Central memory CD4-positive, alpha-beta T cell (primary cell): ENCODE measurements at regions not wholly inside any gene's neighbourhood (a gene's known extent, or its start where the extent isn't known, plus 50 kb on each side); places are given as distances from the start of the nearest gene placed in this dataset.
"Not testable (repeated sequence)": the region's sequence is repeated elsewhere in the genome, so short reads cannot be mapped to it uniquely, and the experiment has no call there.

Source experiments
- DNase-seq: peaks from one replicate; pipeline ENCODE4 v3.0.0; 2022

DNA sequence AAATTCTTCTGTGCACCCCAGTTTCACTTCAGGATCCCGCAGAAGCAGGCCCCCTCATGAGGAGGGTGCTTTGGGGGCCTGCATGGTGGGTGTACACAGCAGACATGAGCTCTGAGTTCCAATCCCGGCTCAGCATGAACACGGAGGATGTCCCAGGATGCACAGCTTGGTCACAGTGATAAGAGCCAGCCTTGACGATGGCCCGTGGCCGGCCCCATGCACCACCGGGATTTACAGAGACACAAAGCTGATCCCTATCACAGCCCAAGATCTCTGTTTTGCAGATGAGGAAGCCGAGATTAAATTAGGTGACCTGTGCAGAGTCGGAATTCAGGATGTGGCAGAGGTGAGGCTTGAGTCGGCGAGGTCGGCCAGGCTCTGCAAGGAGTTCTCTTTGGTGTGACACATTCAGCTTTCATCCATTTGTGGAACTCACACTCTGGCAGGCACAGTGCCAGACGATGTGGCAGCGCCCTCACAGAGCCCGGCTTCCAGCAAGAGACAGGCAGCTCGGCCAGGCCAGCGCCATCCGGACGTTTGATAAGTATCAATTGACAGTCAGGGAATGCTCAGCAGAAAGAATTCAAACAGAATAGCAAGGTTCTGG lies 456.3 kb upstream of the MYT1L start:
- DNase-seq: no peak

DNA sequence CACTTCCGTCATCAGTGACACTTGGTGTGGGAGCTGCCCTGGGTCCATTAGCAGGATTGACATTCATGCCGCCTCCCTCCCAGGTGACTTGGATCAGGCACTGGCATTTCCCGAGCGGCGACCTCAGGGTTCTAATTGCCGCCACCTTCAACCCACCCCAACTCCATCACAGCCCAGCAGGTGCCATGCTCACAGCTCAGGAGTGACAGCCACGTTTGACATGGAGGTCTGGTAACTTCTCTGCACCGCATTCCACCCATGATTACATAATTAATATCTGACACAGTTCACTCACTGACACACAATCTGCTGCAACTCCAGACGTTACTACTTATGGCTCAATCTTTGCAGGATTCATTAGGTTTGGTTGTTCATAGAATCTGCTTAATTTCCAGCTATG lies 450.9 kb upstream of the MYT1L start:
- DNase-seq: no peak

DNA sequence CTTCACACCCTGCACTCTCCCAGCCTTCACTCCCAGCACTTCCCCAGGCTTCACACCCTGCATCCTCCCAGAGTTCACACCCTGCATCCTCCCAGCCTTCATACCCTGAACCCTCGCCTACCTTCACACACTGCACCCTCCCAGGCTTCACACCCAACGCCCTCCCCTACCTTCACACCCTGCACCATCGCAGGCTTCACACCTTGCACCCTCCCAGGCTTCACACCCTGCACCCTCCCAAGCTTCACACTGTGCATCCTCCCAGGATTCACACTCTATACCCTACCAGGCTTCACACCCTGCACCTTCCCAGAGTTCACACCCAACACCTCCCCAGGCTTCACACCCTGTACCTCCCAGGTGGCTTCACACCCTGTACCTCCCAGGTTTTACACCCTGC lies 448.7 kb upstream of the MYT1L start:
- no peak for DNase-seq

DNA sequence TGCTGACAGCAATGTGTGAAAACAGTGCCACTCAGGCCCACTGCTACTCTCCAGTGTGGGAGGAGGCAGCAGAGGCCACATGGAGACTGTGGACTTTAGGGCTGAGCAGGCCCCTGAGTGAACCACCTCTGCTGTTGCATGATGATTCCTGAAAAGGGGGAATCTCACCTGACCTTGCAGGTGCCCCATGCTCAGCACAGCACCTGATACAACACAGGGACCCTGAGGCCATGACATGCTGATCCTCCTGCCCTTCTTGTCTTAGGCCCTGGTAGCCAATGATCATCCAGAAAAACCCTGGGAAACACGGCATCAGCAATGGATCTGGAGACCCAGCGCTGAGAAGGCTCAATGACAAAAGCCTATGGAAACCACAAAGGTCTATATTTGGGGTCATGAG lies 446.8 kb upstream of the MYT1L start:
- DNase-seq: no peak

DNA sequence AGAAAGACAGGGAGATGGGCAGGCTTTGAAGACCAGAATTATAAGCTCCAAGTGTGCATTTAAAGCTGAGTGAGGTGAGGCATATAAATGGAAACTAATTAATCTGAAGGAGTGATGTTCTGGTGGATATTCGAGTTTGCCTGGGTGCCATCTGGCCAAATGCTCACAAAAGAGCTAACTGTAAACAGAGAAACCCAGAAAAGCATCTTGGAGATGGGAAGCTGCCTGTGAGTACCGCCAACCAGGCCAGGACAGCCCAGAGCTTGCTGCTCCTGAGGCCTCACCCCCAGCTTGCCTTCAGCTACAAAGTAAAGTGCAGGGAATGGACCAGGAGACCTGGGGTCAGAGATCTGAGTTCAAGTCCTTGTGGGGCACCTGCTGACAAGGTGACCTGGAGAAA lies 446.1 kb upstream of the MYT1L start:
- DNase-seq: no peak

DNA sequence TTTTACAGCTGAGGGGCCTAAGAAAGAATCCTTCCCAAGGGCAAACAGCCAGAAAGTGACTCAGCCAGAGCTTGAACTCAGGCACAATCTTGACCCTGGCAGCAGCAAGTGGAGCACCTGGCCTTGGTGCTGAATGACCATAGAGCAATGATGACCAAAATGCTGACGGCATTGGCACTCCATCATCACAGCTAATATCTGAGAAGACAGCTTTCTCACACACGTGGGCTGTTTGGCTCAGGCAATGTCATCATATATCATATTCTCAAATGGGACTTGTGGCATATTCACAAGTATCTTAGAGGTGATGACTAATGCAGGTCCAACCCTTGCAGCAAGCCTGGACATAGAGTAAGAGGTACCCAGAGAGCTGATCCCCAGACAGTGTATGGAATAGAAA lies 443.9 kb upstream of the MYT1L start:
- DNase-seq: no peak

DNA sequence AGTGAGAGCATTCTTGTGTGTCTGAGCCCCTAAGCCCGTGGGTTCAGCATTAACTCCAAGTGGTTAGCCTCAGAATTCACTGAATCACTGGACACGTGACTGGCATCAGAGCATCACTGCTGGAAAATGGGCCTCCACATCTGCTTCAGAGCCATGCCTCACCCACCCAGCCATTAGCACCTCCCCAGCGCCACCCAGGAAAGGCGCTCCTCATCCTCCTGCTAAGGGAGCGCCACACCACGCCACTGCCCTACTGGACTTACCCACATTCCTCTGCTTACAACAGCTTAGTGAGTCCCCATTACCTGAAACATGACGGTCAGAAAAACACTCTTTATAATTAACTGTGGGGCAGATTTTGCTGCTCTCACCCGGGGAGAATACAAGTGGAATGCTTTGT lies 442.6 kb upstream of the MYT1L start:
- DNase-seq: no peak

DNA sequence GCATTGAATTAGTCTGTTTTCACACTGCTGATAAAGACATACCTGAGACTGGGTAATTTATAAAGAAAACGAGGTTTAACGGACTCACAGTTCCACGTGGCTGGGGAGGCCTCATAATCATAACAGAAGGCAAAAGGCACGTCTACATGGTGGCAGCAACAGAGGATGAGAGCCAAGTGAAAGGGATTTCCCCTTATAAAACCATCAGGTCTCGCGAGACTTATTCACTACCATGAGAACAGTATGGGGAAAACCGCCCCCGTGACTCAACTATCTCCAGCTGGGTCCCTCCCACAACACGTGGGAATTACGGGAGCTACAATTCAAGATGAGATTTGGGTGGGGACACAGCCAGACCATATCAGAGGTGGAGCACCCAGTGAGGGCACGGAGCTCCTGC lies 442.0 kb upstream of the MYT1L start:
- not testable (repeated sequence) for DNase-seq

DNA sequence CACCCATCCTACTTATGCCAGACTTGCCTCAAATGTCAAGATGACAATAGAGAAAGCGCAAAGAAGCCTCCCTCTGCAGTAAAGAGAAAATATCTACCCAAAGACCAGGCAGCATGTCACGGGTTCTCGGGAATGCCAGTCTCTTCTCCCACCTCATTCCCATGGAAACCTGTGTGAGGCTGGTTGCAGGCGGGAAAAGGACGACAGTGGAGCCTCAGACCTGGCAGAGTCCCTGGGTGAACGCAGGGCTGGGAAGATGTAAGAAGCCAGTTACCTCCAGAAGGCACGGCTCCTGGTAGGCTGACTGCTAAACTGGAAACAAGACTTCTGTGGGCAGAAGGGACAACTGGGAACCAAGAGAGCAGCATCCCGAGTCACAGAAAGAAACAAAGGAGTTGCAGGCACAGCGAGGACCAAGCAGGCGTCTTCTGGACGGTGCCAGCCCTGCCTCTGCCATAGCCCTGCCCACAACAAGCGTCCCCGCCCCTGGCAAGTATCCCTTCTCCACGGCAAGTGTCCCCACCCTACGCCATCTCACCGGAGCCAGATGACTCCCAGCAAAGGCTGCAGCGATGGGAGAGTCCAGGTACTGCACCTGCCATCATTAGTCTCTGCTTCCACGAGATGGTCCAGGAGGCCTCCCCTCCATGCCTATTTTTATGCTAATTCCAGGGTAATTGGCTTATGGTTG lies 440.8 kb upstream of the MYT1L start:
- no peak for DNase-seq

DNA sequence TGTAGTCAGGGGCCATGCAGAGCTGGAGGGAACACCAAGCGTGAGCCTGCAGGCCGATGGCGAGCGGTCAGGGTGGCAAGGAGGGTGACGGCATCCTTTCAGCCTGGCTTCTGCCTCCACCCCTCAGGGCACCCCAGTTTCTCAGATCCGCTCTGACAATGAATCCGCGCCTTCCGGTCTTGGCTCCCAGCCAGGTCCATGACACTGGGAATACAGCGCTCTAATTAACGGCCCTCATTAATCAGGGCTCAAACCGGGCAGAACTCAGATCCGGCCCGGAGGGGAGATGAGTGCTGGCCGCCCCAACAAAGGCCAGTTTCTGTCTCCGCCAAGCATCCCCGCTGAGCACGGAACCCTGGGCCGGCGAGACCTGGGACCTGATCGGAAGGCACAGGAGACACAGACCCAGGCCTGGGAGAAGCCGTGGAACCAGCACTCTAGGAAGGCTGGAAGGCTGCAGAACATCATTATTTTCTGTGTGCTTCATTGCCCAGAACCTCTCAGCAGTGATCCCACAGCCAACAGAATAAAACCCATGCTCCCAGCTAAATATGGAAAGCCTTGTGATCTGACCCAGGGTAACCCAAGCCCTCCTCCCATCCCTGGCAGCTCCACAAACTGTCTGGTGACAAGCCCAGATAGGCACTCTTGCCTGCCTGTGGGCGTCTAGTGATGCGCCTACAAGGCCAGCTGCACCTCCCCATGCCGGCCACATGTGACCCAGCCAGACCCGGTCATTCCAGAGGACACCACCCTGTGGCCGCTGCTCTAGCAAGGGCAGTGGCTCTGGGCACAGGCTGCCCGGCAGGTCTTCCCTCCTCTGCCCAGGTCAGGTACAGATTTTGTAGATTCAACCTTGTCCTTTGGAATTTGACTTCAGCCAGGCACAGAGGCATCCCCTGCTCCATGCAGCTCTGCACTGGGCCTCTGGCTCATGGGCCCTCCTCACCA lies 438.7 kb upstream of the MYT1L start:
- DNase-seq: no peak

DNA sequence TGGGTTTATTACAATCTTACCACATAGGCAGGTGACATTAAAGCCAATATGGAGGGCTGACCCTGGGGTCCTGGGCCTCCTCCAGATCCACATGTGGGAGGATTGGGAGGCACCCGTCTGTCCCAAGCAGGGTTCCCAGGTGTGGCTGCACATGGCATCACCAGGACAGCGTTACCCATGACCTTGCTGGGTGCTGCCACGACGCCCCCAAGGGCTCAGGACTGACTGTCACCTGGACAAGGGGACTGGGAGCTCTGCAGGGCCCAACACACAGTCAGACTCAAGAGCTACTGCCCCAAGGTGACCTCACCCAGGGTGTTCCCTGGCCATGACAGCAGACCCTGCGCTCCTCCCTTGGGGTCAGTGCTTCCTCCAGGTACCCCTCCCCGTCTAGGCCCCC lies 437.4 kb upstream of the MYT1L start:
- no peak for DNase-seq

DNA sequence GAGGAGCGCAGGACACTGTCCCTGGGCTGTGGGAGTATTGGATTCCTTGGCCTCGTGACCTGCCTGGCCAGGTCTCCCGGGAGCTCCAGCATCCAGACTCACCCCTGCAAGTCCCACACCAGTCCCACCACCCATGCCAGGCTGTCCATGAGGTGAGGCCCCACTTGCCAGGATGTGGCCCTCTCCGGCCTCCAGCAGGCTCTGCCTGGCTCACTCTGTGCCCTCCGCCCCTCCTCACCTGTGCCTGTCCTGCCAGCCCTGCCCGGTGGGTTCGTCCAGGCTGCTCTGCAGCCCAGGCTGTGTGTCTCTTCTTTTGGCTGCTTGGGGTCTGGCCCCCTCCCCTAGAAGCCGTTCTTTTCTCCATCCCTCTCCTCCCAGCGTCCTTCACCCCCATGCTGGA lies 436.8 kb upstream of the MYT1L start:
- DNase-seq: no peak

DNA sequence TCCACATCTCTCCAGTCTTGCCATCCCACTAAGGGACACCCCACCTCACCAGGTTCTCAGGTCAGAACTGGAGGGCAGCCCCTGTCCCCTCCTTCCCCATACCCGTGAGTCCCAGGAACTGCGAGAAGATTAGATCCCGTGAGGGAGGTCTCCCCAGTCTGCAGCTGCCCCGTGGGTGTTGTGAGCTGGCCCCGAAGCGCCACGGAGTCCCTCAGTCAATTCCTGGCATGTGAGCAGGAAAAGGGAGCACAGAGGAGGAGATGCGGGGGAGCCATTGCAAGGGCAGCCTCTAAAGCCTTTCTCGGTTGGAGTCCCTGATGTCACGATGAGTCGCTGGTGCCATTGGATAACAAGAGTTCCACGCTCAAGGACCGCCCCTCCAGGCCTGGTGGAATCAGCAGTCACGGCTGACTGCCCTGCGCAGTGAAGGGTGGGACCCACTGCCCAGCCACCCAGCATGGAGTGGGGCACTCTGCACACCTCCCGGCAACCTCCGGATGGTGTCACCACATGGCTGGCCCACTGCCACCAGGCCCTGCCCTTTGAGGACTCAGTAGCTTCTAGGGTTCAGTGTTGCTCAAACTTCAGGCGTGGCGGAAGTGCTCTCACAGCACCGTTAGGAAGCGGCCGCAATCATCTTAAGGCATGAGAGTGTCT lies 434.9 kb upstream of the MYT1L start:
- DNase-seq: no peak

DNA sequence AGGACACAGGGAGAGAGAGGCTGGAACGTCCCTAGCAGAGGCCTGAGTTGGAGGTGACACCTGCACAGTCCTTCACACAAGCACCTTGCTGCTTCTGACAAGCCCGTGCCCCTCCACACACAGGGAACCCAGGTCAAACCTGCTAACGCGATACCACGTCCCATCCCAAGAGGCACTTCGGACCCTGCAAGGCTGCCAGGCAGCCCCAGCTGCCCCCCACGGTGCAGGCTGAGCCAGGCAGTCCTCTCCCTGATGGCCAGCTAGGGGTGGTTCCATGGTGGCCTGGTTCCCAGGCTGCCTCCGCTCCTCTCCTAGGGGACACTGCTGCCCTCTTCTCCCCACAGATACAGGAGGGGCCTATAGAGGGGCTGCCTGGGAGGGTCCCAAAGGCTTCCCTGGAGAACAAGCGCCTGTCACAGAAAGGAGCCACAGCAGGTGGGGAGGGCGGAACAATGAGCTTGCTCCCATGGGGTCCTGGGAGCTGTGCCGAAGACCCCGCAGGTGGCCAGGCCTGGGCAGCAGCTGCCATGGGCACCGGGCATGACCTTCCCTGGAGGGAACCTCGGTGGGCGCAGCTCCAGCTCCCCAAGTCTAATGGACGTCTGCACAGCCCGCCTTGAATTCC lies 434.2 kb upstream of the MYT1L start:
- no peak for DNase-seq

DNA sequence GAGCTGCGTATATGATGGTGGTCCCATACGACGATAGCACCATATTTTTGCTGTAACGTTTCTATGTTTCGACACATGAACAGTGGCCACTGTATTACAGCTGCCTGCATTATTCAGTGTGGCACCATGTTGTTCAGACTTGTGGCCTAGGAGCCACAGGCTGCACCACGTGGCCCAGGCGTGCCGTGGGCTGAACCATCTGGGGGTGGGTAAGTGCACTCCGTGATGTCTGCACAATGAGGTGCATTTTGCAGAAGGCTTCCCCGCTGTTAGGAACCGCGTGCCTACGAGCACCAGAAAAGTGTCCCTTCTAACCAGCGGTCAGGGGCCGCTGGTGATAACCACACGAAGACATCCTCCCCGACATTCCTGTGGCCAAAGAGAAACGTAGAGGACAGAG lies 433.7 kb upstream of the MYT1L start:
- DNase-seq: no peak

DNA sequence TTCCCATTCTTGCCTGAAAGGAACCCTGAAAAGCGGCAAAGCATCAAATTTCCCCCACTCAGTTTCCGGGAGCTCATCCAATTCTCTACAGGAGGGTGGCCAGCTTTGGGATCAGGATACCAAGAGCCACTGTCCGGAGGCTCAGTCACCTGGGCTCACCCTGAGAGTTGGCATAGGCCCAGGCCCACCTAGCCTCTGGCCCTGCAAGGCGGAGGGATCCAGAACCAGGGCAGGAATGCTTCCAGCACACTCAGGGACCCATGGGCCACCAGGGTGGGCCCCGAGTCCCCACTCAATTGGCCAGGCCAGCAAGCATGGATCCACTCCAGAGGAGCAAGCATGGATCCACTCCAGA lies 432.9 kb upstream of the MYT1L start:
- no peak for DNase-seq

DNA sequence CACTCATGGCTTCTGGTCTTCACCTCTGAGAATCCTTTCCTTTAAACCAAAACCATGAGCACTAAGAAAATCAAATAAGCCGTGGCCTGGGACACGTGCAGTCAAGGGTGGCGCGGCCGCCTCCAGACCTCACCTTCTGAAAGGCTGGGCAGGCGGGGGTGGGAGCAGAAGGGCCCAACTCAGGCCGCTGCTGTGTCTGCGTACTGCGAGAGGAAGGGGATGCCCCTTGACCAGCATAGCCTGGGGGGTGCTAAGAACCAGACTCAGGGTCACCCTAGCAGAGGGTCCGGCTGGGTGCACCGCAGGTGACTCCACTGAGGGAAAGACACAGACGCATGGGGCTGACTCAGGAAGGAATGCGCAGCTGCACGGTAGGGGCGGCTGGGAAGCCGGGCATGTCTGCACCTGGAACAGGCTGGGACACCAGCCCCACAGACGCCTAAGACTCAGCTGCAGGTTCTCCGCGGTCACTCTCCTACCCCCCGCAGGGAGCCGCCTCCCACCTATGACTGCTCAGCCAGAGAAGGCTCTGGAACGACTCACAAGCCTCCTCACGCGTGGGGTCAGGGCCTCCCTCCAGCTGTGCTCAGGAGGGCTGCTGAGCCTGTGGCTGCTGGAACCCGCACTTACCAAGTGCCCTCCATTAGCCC lies 432.4 kb upstream of the MYT1L start:
- no peak for DNase-seq

DNA sequence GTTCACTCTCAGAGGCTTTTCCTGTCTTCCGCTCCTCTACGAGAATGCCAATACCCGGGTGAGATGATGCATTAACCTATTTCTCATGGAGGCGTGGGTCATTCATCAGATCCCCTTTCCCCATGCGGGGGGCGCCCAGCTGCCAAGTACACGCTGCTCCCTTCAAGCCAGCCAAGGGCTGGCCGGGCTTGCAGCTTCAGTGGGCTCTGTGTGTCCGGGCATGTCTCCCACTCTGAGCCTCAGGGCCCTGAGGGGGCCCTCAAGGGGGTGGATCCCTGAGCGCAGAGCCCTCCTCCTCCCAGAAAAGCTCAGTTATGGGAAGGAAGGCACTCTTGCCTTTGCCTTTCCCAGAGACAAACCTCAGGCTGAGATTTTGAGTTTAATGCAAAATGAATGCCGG lies 431.8 kb upstream of the MYT1L start:
- DNase-seq: no peak

DNA sequence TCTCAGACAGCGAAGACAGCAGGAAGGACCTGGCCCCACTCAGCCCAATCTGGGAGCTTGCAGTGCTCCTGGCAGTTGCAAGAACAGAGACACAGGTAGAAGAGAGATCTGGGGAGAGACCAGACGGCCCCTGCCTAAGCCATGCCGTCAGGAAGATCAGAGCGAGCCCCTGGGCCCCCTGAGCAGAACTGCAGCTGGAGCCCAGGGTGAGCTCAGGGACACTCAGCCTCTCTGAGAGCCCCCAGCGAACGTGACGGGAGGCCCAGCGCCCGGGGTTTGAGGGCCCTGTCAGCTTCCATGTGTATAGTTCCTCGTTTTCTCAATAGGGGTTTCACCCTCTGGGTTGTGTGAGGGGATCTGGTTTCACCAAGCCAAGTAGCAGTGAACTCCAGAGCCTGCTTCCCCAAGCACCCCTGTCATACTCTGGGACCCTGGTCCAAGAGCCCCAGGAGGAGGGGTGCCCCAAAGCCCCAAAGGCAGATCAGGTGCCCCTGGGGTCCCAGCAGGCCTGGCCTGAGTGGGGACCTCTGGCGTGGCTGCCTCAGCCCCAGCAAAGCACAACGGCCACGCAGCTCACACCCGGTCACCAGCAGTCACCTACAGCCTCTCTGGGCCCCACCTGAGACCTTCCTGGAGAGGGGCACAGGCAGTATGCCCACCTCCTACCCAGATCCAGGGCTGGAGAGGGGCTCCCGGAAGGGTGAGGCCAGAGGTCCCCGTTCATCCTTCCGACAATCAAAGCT lies 431.3 kb upstream of the MYT1L start:
- DNase-seq: no peak

DNA sequence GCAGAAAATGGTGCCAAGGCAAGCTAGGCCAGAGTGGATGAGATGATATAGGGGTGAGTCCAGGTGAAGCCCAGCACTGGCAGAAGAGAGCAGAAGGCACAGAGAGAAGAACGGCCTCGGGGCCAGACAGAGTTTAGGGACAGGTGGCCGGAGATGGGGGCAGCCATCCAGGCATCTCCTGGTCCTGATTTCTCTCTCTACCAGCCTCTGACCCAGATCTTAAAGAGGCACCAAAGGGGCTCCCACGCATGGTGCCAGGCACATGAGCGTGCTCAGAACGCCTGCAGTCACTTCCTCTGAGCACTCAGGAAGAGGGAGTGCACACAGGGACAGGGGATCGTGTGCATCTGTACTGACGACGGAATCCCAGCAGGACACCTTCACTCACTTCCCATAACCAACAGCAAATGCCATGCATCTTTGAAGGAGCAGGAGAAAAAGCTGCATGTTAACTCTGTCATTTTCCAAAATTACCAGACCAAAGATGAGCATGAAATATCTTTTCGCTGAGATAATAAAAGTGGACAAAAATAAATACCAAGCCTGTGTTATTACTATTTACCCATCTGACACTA lies 427.8 kb upstream of the MYT1L start:
- DNase-seq: no peak

DNA sequence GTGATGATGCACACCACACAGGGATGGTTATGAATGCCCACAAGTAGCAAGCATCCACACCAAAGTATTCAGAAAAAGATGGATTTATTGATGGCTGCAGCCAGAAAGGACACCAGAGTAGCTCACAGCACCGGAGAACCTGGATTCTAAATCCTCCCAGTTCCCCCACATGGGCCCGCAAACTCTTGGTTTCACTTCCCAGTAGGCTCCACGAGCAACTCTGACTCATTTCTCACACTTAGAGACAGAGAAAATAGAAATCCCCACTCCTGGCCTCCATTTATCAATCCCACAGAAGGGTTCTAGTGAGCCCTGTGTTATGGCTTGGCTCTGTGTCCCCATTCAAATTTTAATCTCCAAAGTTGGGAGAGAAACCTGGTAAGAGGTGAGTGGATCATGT lies 426.7 kb upstream of the MYT1L start:
- no peak for DNase-seq
